RKO (cell line): ENCODE measurements at regions not wholly inside any gene's neighbourhood (a gene's known extent, or its start where the extent isn't known, plus 50 kb on each side); places are given as distances from the start of the nearest gene placed in this dataset.

Experiments used
- DNase-seq: peaks from one replicate; pipeline ENCODE4 v3.0.0-alpha.2; 2016; ENCODE audit warnings: low spot score

DNA sequence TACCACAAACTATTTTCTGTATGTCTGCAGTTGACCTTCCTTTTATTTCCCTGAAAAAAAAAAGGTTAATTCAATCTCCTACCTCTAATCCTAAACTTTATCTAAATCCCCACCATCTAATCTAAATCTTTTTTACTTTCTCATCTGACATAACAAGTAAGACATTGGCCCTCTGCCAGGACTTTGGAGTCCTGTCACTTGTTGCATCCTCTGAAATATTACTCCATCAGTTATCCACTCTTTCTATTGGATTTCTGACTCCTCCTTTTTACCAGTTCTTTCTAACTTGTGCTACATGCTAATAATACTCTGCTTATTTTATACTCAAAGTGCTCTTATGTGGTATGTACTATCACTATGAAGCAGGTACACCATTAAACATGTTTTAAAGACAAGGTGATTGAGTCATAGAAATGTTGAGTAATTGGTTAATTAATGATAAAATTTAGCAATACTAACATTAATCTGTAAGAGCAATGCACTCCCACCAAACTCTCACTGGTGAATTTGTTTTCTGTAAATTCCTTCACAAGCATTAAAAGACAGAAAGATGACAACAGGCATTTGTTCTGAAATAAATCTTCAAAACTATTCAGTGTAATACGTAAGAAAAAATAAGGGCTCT, 914.2 kb upstream of the RAG2 start:
- DNase-seq = no peak

GRCh38 chr11:37511425-37511933, 913.4 kb upstream of the RAG2 start:
- DNase-seq = no peak

GRCh38 chr11:37509506-37509905, 911.5 kb upstream of the RAG2 start:
- DNase-seq = no peak

DNA sequence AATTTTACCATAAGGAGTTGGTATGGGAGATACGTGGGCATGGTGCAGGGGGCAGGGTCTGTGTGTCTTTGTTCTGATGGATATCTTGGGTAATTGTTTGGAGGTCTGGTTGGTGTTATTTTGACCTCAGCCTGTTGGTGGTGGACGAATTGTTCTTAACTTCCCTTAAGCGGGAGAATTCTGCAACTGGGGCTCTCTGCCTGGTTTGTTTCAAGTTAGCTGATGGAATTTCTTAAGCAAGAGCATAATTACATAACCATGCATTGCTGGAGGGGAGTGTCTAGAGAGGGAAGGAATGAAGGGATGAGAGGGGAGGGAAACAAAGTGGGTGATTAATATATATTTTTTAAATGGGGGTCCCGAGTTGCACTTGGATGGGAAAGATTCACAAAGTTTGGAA, 908.5 kb upstream of the RAG2 start:
- DNase-seq = no peak

GRCh38 chr11:37505406-37505805, 907.4 kb upstream of the RAG2 start:
- DNase-seq = no peak

GRCh38 chr11:37504921-37505320, 906.9 kb upstream of the RAG2 start:
- peak; percentile 18 for DNase-seq

GRCh38 chr11:37504060-37504611, 906.1 kb upstream of the RAG2 start:
- DNase-seq = peak; percentile 8

- no peak for DNase-seq
Observed at GRCh38 chr11:37503411-37504059, 905.5 kb upstream of the RAG2 start.

- DNase-seq = no peak
Observed at GRCh38 chr11:37502202-37502601, 904.2 kb upstream of the RAG2 start.

- no peak for DNase-seq
Observed at GRCh38 chr11:37500425-37500824, 902.4 kb upstream of the RAG2 start.

- no peak for DNase-seq
Observed at GRCh38 chr11:37497326-37497725, 899.3 kb upstream of the RAG2 start.

DNA sequence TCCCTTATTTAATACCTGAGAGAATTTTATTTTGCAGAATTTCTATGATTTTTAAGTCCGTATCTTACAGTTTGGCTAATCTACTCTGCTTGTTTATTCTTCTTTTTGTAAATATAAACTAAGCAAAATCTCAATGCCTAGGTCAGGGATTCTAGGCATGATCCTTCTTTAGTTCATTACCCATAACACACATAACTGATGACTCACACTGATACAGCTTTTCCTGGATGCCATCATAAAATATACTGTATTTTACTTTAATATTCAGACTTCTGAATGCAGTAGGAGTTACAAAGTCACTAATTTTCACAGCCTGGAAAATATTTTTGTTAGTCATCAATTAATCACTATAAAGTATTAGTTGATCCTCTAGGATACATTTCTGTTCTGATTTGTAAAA, 898.2 kb upstream of the RAG2 start:
- no peak for DNase-seq

DNA sequence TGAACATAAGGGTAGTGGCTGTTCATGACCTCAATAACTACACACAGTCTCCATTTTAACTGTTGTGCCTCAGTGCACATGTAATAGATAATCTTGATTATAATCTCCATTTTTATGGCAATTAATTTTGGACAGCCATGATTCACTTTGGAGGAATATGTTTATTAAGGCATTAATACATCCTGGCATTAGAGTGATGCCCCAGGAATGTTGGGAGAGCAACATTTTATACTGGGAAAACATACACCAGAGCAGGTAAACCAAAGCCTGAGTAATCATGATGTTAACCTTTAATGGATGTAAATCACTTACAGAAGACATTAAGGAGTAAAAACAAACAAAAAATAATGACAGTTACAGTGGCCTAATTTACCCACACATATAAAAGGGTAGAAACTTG, 886.3 kb upstream of the RAG2 start:
- no peak for DNase-seq

GRCh38 chr11:37483761-37484160, 885.7 kb upstream of the RAG2 start:
- DNase-seq = no peak

DNA sequence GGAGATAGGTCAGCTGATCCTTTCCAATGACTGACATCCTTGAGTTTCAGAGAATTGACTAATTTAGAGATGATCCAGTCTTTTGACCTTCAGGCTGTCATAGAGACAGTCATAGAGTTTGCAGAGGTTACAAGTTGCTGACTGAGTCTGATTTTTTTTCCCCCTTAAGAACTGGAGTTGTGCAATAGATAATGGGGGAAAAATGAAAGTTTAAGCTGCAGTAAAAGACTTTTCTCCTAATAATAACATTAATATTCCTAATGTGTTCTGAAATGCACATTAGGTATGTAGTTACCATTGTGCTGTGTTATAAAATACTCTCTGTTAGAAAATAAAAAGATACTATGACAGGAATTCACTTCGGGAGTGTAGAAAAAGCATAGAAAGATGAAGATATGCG, 876.9 kb upstream of the RAG2 start:
- DNase-seq = no peak

DNA sequence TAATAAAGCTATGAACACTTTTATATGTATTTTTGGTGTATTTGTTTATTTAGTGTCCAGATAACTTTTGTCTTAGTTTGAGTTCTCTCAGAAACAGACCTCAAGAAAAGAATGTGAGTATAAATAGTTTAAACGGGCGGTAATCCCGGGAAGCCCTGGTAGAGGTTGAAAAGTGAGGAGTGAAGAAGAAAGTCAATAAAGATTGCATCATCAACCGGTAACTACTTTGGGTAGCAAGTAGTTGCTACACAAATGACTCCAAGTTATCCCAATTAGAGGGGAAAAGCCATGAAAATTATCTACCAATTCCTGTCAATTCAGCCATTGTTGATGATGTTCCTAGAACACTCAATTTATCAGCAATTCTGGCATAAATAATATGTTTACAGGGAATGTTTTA, 870.3 kb upstream of the RAG2 start:
- DNase-seq = no peak

DNA sequence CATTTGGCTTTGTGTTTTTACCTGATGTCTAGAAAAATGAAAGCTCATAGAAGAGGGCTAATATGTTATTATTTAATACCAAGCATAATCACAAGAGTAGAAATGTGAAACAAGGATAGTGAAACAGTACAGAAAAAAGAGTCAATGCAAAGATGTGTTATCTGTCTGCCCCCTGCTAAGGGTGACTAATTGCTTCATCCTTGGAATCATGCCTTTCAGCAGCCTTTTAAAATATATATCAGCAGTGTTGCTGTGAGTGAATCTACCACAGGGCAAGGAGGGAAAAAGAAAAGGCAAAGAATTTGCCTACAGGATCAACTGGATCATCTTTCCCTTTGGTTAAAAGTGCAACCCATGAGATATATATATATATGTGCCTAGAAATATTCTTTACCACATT, 867.2 kb upstream of the RAG2 start:
- DNase-seq = no peak

DNA sequence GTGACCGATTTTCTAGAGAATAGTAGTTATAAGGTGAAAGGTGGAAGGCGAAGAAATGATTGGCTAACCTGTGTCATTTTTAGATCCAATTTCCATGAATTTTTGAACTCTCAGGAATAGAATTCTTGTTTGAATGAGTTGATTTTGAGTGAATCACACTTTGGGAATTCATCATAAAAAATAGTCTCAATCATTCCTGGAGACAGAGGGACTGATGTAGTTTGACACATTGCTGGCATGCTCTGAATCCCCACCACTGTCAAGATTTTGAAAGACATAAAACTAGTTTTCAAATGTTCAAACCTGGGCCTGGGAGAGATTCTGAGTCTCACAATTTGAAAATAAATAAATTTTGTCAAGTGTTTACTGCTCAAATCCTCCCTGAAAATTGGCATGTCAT, 861.4 kb upstream of the RAG2 start:
- DNase-seq = no peak

DNA sequence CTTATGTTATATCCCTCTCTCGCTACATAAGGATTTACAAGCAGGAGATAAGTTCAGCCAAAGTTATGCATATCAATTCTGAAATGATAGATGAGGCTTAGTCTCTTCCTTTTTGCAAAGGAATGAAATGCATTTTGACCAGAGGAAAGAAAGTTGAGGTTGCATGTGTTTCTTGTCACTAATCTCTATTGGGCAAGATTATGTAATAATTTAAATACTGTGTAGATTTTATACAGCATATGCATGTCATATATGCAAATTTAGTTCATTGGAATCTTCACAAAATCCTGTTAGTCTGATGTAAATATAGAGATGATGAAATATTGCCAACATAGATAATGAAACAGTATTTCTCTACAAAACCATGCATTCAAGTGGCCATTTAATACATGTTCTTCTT, 858.7 kb upstream of the RAG2 start:
- DNase-seq = no peak

DNA sequence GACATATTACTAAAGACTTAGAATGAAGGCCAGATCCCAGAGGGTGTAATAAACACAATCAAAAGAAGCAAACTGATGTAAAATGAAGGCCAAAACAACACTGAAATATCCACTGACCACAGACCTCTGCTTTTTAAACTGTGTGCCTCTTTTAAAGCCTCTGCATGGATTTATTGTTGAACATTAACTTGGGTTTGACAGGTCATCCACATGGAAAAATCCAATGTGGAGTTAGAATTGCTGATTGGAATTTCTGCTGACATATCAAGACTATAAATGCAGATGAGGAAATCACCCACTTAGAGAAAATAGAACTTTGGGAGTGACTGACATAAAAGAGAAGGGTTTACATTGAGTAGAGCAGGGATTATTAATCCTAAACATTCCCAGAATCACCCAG, 853.9 kb upstream of the RAG2 start:
- no peak for DNase-seq

- DNase-seq = no peak
Observed at GRCh38 chr11:37450613-37451012, 852.6 kb upstream of the RAG2 start.

GRCh38 chr11:37449146-37449545, 851.1 kb upstream of the RAG2 start:
- peak; percentile 35 for DNase-seq

GRCh38 chr11:37442576-37442975, 844.5 kb upstream of the RAG2 start:
- DNase-seq = no peak
